HCT116 (cell line): ENCODE measurements at regions not wholly inside any gene's neighbourhood (a gene's known extent, or its start where the extent isn't known, plus 50 kb on each side); places are given as distances from the start of the nearest gene placed in this dataset.

ENCODE experiments used
- POLR2A ChIP-seq: IDR thresholded peaks from 2 replicates; pipeline ENCODE4 v1.7.0; 2011; ENCODE audit warnings: borderline replicate concordance; ENCODE audit not compliant: insufficient read depth, insufficient read length; ENCODE audit errors: extremely low read depth
- RAD21 ChIP-seq: IDR thresholded peaks from 2 replicates; pipeline ENCODE4 v1.6.1; 2012; ENCODE audit warnings: low read depth, mild to moderate bottlenecking
- TF ChIP-seq, protein P1 (sequence below), 3 experiments: fragments of 200-600 bp in 1 of 3; sonication (generic) in 1 of 3; IDR thresholded peaks in 2 of 3; conservative IDR thresholded peaks in 1 of 3; 2 replicates each; pipeline ENCODE4 v1.5.1; 2012 to 2017; ENCODE audit warnings: low read depth in 2 of 3, low read length in 2 of 3, antibody characterized with exemption in 1 of 3, borderline replicate concordance in 1 of 3, control low read depth in 1 of 3, mild to moderate bottlenecking in 1 of 3, mixed read lengths in 1 of 3, mixed run types in 1 of 3, moderate library complexity in 1 of 3; ENCODE audit not compliant: insufficient read depth in 1 of 3

DNA sequence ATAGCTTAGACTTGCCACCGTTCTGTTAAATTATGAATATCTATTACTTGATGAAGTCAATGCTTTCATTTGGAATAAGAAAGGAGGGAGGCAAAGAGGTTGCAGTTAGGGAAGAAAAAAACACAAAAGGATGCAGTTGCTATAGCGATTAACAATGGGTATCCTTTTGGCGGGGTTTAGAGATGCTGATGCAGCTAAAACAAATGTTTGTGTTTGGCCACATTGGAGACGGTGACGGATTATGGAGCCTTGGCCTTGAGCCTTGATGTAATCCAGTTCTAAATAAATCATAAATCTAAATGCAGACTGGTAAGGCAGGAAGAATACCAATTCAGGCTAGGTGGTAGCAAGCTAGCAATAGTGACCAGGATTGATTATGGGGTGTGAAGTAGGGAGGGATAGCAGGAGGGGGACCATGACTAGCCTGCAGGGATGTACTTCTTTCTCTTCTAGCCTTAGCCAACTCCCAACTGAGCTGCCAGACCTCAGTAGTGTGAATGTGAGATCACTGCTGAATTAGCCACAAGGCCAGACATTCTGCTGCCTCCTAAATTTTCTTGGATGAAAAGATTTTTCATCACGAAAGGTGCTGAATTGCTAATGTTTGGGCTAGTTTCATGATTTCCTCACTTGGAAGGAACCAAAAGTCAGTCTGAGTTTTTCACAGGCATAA lies 160.3 kb downstream of the TLR4 start:
- TF ChIP-seq, protein P1, sequence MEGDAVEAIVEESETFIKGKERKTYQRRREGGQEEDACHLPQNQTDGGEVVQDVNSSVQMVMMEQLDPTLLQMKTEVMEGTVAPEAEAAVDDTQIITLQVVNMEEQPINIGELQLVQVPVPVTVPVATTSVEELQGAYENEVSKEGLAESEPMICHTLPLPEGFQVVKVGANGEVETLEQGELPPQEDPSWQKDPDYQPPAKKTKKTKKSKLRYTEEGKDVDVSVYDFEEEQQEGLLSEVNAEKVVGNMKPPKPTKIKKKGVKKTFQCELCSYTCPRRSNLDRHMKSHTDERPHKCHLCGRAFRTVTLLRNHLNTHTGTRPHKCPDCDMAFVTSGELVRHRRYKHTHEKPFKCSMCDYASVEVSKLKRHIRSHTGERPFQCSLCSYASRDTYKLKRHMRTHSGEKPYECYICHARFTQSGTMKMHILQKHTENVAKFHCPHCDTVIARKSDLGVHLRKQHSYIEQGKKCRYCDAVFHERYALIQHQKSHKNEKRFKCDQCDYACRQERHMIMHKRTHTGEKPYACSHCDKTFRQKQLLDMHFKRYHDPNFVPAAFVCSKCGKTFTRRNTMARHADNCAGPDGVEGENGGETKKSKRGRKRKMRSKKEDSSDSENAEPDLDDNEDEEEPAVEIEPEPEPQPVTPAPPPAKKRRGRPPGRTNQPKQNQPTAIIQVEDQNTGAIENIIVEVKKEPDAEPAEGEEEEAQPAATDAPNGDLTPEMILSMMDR (IDR thresholded peaks at IDR 0.05 in 2 of 3, conservative IDR thresholded peaks at IDR 0.05 in 1 of 3; ENCODE audit: borderline replicate concordance in 1 of 3, insufficient read depth in 1 of 3, low read depth in 2 of 3, low read length in 2 of 3): no peak
- no peak for TF ChIP-seq POLR2A
- no peak for TF ChIP-seq RAD21
